Left ventricle myocardium superior (tissue), 1 donor: ENCODE measurements at regions not wholly inside any gene's neighbourhood (a gene's known extent, or its start where the extent isn't known, plus 50 kb on each side); places are given as distances from the start of the nearest gene placed in this dataset.
"Not testable (repeated sequence)": the region's sequence is repeated elsewhere in the genome, so short reads cannot be mapped to it uniquely, and the experiment has no call there.

Experiments
- ATAC-seq: fragments of 200-7000 bp; cut with Tn5 transposase; one replicate; pipeline ENCODE4 v1.9.1; 2020; ENCODE audit warnings: mild to moderate bottlenecking, moderate library complexity
- DNase-seq: peaks from one replicate; pipeline ENCODE4 v3.0.0-alpha.2; 2020
- intact Hi-C: fragments of 100-400 bp; cut with micrococcal nuclease; formaldehyde crosslinking; loops from one replicate; pipeline ENCODE4 v1.11.0; 2022
- donor health status: DM: no; HTN: yes; CAD: no; lungs with severe emphysema.

- DNase-seq, intact Hi-C loops, ATAC-seq: not testable (repeated sequence)
These were observed 122.1 kb downstream of the TNFRSF13B start for GRCh38 chr17:16849861-16850260.

GRCh38 chr17:16848997-16849396 is 122.9 kb downstream of the TNFRSF13B start:
- ATAC-seq, DNase-seq, intact Hi-C loops: not testable (repeated sequence)

GRCh38 chr17:16845098-16845497 is 126.8 kb downstream of the TNFRSF13B start:
- ATAC-seq, DNase-seq, intact Hi-C loops: not testable (repeated sequence)

GRCh38 chr17:16844669-16845068 is 127.2 kb downstream of the TNFRSF13B start:
- DNase-seq, ATAC-seq, intact Hi-C loops: not testable (repeated sequence)

GRCh38 chr17:16843511-16843910 is 128.4 kb downstream of the TNFRSF13B start:
- ATAC-seq, DNase-seq, intact Hi-C loops: not testable (repeated sequence)

GRCh38 chr17:16842346-16842745 is 129.6 kb downstream of the TNFRSF13B start:
- intact Hi-C loops, ATAC-seq, DNase-seq: not testable (repeated sequence)

- ATAC-seq, DNase-seq, intact Hi-C loops: not testable (repeated sequence)
These were observed 130.0 kb downstream of the TNFRSF13B start for GRCh38 chr17:16841896-16842295.

GRCh38 chr17:16840219-16840618 is 131.7 kb downstream of the TNFRSF13B start:
- ATAC-seq, DNase-seq, intact Hi-C loops: not testable (repeated sequence)

GRCh38 chr17:16839242-16840175 is 132.4 kb downstream of the TNFRSF13B start:
- ATAC-seq, DNase-seq, intact Hi-C loops: not testable (repeated sequence)

GRCh38 chr17:16838795-16839194 is 133.1 kb downstream of the TNFRSF13B start:
- ATAC-seq, DNase-seq, intact Hi-C loops: not testable (repeated sequence)

GRCh38 chr17:16838287-16838686 is 133.6 kb downstream of the TNFRSF13B start:
- intact Hi-C loops, ATAC-seq, DNase-seq: not testable (repeated sequence)

GRCh38 chr17:16837468-16838266 is 134.3 kb downstream of the TNFRSF13B start:
- ATAC-seq: not testable (repeated sequence)

GRCh38 chr17:16836315-16836915 is 135.5 kb downstream of the TNFRSF13B start:
- ATAC-seq, intact Hi-C loops: not testable (repeated sequence)

More at GRCh38 chr17:16837468-16838266, 134.3 kb downstream of the TNFRSF13B start:
- DNase-seq, intact Hi-C loops: not testable (repeated sequence)

GRCh38 chr17:16833517-16833916 is 138.4 kb downstream of the TNFRSF13B start:
- DNase-seq, intact Hi-C loops, ATAC-seq: not testable (repeated sequence)

More at GRCh38 chr17:16836315-16836915, 135.5 kb downstream of the TNFRSF13B start:
- DNase-seq: not testable (repeated sequence)

- intact Hi-C loops, DNase-seq, ATAC-seq: not testable (repeated sequence)
These were observed 139.1 kb downstream of the TNFRSF13B start for GRCh38 chr17:16832853-16833252.

- intact Hi-C loops, DNase-seq, ATAC-seq: not testable (repeated sequence)
These were observed 139.7 kb downstream of the TNFRSF13B start for GRCh38 chr17:16832206-16832605.

- intact Hi-C loops: not testable (repeated sequence)
These were observed 140.7 kb downstream of the CCDC144A start for GRCh38 chr17:16830770-16831169.

GRCh38 chr17:16830219-16830618 is 140.2 kb downstream of the CCDC144A start:
- DNase-seq, ATAC-seq, intact Hi-C loops: not testable (repeated sequence)

More at GRCh38 chr17:16830770-16831169, 140.7 kb downstream of the CCDC144A start:
- not testable (repeated sequence) for DNase-seq, ATAC-seq
